EL (cell line): ENCODE measurements at regions not wholly inside any gene's neighbourhood (a gene's known extent, or its start where the extent isn't known, plus 50 kb on each side); places are given as distances from the start of the nearest gene placed in this dataset.
A peak's percentile ranks its signal among the peaks of the same experiment; 100 is the strongest.

ENCODE experiments used
- DNase-seq: peaks from one replicate; pipeline ENCODE4 v3.0.0-alpha.2; 2016

DNA sequence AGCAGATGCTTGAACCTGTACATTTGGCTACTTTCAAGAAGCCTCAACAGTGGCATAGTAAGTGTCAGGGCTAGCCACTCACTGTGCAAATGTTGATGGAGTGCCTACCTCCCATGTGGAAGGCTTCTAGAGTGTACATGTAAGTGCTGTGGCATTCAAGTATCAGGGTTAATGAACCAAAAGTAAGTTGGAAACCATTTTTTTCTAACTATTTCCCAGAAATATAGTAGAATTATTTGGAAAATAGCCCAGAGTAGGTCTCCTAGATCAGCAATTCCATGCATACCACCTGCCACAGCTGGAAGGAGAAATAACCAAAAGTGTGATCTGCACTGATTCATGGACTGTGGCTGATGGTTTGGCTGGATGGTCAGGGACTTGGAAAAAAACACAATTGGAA is 53.3 kb downstream of the FOXD1 start:
- DNase-seq = peak; percentile 39

DNA sequence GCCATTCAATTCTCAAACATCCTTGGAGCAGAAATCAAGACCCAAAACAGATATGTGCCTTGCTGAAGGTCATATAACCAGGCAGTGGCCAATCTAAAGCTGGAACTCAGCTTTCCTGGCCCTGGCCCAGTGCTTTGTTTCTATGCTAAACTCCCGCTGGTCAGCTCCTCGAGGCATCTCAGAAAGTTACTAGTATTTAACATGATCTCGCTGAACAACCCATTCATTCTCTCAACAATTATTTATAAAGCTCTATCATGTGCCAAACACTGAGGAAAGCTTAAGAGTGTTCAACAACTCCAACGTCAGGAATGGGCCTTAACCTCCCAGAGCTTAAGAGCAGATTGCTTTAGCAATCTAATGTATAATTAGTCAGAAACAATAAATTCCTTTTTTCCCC is 54.0 kb downstream of the FOXD1 start:
- DNase-seq = no peak

DNA sequence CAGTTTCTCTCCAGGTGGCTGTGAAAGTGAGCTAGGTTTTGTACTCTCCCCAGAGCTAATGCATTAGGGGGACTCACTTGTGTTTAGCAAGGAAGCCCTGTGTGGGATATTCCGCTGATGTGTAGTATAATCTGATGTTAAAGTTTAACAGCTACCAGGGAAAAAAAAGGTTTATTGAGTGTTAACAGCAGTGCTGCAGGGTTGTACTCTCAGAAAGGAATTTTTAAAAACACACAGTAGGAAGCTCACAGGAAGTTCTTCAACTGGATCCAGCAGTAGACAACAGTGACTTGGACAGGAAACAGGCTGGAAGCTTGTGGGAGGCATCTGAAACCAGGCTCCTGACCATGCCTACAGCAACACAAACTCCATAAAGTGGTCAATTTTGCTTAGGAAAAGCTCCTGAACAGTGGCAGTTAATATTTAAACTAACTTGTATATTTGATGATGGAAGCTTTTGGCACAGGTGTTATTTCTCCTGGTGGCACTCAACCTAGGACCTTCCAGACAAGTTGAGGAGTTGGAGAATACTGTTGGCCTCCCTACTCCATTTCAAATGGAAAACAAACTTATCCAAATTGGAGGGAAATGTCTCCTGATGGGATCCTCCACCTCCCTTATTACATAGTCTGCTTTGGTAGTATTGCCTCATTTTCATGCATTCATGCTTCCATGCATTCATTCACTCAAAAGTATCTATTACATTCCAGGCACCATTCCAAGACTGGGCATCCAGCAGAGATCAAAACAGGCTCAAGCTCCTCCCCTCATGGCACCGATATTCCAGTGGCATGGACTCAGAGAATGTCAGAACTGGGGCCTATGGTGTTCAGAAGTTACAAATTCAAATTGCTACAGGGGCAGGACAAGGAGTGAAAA is 54.7 kb downstream of the FOXD1 start:
- no peak for DNase-seq

GRCh38 chr5:73392775-73393174 is 55.8 kb downstream of the FOXD1 start:
- no peak for DNase-seq

DNA sequence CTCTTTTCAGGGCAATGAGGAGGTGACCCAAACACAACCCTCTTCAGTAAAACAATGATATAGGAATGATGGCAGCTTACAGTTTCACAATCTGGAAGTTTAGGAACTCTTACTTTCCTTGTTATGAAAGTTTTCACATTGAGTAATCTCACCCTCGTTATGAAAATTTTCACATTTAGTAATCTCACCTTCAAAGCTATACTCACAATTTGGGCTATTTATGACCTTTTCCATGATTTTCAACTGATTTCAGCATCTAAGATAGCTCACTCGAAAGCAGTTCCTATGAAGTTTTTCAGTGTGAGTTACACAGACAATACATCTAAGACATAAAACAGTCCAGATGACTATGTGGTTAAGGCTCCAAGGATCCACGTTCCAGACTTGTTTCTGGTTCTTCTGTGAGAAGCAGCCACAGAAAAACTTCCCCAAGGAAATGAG is 57.1 kb downstream of the FOXD1 start:
- DNase-seq = no peak

DNA sequence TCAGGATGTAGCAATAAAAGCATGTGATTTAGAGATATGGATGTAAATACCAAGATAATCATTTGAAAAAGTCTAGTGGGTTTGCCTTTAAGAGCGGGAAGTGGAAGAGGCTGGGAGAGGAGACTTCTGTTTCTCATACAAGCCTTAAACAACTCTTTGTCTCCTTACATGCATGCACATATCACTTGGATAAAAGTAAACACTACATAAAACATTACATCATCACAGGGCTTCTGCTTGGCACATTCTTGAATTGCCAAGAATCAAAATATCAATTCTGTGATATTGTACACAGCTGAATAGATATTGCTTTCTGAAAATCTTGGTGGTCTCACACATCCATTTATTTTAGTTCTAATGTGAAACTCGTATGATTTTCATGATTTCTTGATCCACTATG is 57.6 kb downstream of the FOXD1 start:
- no peak for DNase-seq

GRCh38 chr5:73388740-73389139 is 59.8 kb downstream of the FOXD1 start:
- no peak for DNase-seq

- DNase-seq = peak; percentile 46
Observed at GRCh38 chr5:73388306-73388684, 60.3 kb downstream of the FOXD1 start.

GRCh38 chr5:73387601-73388305 is 60.8 kb downstream of the FOXD1 start:
- DNase-seq = no peak

DNA sequence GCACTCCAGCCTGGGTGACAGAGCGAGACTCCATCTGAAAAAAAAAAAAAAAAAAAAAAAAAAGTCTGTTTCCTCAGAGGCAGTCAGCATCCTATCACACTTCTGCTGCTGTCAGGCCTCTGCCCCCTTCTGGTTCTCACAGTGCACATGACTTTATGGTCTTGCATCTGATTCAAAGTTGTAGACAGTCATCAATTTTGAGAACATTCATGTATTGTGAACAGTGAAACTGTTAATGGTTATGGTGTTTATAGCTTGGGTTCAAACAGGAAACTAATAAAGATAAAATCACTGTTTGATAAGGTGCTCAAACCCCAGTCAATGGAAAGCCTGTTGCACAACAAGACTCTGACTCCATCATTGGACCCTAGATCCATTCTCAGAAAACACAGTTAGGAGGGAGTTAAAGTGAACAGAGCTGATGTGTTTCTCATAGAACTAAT is 61.4 kb downstream of the FOXD1 start:
- no peak for DNase-seq

DNA sequence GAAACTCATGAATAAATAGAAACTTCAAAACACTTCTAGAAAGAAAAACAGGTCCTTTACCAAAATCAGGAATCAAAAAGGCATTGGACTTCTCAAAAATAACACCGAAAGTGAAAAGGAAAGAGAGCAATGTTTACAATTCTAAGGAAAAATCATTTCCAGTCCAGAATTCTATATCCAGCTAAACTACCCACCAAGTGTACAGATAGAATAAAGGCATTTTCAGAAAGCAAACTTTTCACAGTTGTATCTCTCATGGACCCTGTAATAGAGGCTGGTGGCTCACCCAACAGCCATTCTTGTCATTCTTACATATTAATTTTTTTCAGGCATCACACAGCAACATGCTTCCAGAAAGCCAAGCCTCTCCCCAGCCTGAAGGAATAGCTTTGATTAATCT is 63.7 kb downstream of the FOXD1 start:
- no peak for DNase-seq

DNA sequence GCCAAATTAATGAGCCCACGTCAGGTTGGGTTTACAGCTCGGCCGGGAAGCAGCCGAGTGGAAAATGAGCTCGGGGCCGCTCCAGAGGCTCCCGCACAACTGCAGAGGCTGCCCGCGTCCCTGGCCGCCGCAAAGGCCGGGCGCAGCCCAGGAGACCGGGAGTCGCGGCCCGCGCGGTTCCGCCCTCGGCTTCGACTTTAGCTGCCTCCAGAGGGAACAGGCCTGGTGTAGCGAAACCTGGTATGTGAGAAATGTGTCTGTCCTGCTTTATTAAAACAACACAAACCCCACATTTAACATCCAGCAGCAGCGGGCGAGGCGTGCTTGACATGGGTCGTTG is 66.2 kb downstream of the FOXD1 start:
- no peak for DNase-seq

DNA sequence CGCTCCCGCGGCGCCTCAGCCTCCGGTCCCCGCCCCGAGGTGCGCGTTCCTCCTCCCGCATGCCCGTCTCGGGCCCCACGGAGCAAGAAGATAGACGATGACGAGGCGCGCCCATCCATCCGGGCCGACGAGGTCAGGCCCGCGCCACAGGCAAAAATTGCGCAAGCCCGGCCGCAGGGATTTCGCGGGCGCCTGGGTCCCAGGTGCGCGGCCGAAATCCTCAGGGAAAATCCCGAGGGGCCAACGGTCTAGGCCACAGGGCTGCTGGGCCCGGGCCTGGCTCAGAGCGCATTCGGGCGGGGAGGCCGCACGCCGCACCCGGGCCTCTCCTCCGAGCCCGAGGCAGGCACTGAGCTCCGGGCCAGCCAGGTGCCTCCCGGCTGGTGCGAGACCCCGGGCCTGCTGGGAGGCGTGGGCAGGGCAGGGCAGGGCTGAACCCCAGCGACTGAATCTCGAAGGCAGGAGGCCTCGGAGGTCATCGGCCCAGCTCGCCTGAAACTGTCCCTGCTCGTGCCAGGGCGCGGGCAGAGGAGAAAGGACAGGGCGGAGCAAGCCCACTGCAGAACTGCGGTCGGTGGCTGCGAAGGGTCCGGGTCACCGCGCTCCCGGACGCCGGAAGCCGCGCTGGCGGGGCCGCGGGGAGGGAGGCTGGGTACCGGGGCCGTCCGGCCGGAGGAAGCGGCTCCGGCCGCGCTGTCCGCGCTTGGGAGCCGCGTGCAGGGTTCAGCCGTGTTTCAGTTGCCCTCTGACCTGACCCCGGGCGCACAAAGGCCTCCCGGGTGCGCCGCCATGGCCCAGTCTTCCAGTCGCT is 66.8 kb downstream of the FOXD1 start:
- DNase-seq = no peak

- no peak for DNase-seq
Observed at GRCh38 chr5:73380710-73381589, 67.6 kb downstream of the FOXD1 start.

GRCh38 chr5:73380041-73380440 is 68.5 kb downstream of the FOXD1 start:
- DNase-seq = no peak

- no peak for DNase-seq
Observed at GRCh38 chr5:73379435-73379834, 69.1 kb downstream of the FOXD1 start.

GRCh38 chr5:73378765-73379164 is 69.8 kb downstream of the FOXD1 start:
- no peak for DNase-seq

DNA sequence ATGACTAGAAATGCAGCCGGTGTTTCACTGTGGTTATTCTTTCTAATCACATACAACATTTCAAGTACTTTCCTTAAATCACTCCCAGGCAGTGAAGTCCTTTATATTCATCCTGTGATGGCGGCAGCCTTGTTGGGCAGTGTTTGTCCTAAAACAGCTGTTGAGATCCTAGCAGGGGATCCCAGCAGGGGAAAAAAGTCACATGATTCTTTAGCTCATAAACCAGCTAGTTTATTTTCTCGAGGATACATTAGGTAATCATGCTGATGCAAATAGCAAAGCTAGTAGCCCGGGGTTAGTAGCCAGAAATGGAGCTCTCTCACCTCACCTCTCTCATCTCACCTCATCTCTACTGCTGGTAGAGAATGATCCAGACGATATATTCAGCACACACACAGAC is 70.5 kb downstream of the FOXD1 start:
- DNase-seq = no peak

DNA sequence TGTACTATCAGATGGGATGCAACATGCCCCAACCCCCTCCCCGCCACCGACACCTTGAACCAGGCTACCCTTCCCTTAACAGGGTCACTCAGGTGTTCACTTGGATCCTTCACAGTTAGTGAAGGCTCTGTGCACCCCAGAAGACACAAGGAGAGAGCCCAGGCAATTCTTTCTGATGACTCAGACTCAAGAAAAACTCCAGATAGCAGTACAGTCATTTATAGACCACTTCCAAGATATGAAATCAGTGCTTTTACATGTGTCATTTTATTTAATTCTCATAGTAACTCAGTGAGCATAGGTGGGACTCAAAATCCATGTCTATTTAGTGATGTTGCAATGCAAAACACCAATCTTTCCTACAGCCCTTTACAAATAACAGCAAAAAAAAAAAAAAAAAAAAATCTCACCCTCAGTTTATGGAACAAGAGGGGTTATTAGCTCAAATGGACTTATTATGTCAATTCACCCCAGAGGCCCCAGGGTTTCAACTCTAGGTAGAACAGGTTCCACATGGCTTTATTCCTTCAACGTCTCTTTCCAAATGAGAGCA is 71.9 kb downstream of the FOXD1 start:
- peak; percentile 81 for DNase-seq

DNA sequence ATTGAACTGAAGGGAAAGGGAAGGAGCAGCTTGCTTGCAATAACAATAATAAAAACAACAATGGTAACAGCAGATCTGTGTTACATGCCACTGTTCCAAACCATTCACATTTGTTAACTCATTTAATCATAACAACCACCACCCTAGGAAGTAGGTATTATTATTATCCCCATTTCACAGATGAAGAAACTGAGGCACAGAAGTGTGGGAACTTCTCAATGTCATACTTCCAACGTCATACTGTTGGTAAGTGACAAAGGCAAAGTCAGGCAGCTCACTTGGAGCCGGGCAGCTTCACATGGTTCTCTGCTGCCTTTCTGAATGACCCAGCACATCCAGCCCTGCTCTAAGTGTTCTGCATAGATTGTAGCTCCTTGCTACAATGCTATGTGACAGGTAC is 72.6 kb downstream of the FOXD1 start:
- DNase-seq = no peak

DNA sequence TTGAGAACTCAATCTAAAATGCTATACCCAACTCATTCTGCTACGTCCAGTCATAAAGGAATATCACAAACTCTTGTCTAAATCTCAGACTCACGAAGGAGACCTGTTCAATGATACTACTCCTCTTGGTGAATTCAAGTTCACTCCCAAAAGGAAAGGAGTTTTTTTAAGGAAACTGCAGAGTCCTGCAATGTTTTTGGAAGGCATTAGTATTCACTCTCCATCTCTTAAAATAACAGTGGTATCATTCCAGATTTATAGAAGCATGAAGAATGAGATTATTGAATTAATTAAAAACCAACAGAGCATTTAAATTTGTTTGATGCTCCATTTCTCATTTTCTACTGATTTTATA is 73.4 kb downstream of the FOXD1 start:
- DNase-seq = no peak

DNA sequence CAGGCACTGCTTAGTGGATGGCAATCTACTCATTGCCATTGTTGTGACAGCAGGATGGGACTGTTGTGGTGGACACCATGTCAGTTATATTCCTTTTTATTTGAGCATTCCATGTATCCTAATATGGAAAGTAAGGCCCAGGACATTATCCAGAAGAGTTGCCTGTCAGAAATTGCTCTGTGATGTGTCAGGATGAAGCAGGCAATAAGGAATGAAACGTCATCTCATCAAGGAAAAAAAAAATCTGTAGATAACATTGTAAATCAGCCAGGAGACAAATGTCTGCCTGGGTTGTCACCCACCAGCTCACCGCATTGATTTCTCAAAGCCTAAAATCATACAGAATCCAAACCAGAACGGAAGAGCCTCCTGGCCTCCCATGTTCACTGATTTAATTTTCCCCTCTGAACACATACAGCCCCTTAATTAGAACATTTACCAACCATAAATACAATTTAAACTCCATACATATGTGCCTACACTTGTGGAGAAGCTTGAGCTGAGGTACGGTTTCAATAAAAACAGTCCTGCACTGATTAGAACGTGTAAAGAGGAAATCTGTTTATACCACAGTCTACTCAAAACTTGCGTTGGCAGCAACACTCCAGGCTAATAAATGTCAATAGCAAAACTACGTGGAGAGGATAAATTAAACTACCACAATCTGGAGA is 73.9 kb downstream of the FOXD1 start:
- peak; percentile 93 for DNase-seq
